Activated CD4-positive, alpha-beta T cell treated with anti-CD3 and anti-CD28 coated beads, Interleukin-2, amount 10 ng/mL, durations not matched to agents 7 days and 5 days (primary cell): ENCODE measurements at regions not wholly inside any gene's neighbourhood (a gene's known extent, or its start where the extent isn't known, plus 50 kb on each side); places are given as distances from the start of the nearest gene placed in this dataset.

Experiments
- CTCF ChIA-PET: fragments of 350-600 bp; sonication (Branson Sonifier 250); formaldehyde crosslinking; loops from one replicate; lab custom pipeline; 2021; ENCODE audit warnings: antibody characterized with exemption; lab: Charles Lee
- POLR2A ChIA-PET: fragments of 350-600 bp; sonication (Branson Sonifier 250); formaldehyde crosslinking; loops from one replicate; lab custom pipeline; 2021; ENCODE audit warnings: antibody characterized with exemption; lab: Charles Lee
- DNase-seq: peaks from one replicate; pipeline ENCODE4 v3.0.0-alpha.2; 2020
- H3K27ac Mint-ChIP-seq: one replicate; pipeline ENCODE4 v1.8.0; 2021; ENCODE audit warnings: mild to moderate bottlenecking, moderate library complexity, mixed read lengths
- H3K27me3 Mint-ChIP-seq: one replicate; pipeline ENCODE4 v1.8.0; 2021; ENCODE audit warnings: mixed read lengths
- H3K36me3 Mint-ChIP-seq: one replicate; pipeline ENCODE4 v1.8.0; 2021; ENCODE audit warnings: low read depth, mixed read lengths
- H3K4me1 Mint-ChIP-seq: one replicate; pipeline ENCODE4 v1.8.0; 2021; ENCODE audit warnings: mixed read lengths
- H3K4me3 Mint-ChIP-seq: one replicate; pipeline ENCODE4 v1.8.0; 2021; ENCODE audit warnings: mild to moderate bottlenecking, moderate library complexity, mixed read lengths
- H3K9me3 Mint-ChIP-seq: one replicate; pipeline ENCODE4 v1.8.0; 2021; ENCODE audit warnings: mixed read lengths

DNA sequence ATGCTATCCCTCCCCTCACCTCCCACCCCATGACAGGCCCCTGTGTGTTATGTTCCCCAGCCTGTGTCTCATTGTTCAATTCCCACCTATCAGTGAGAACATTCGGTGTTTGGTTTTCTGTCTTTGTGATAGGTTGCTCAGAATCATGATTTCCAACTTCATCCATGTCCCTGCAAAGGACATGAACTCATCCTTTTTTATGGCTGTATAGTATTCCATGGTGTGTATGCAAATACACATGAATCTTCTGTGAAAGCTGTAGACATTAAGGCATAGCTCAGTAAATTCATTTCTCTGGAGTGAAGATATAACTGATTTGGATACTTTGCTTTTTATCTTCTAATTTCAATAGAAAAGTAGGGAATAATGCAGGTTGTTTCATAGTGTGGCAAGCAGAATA lies 125.8 kb upstream of the C1QTNF9B start:
- Mint-ChIP-seq H3K27ac (no peak overlapping the region), H3K4me1 (peaks cover 6% of the 10 kb centered on the region), H3K9me3 (no peaks in the 10 kb centered on the region), H3K36me3 (no peaks in the 10 kb centered on the region), H3K27me3 (peaks cover 9% of the 10 kb centered on the region), H3K4me3 (no peak overlapping the region)
- ChIA-PET POLR2A (no interaction called here), CTCF (interaction anchor here (0.6 kb wide), 1 partner anchor 14 kb away, joined by 3 read pairs; no protein-coding TSS in a partner anchor)
- no peak for DNase-seq

DNA sequence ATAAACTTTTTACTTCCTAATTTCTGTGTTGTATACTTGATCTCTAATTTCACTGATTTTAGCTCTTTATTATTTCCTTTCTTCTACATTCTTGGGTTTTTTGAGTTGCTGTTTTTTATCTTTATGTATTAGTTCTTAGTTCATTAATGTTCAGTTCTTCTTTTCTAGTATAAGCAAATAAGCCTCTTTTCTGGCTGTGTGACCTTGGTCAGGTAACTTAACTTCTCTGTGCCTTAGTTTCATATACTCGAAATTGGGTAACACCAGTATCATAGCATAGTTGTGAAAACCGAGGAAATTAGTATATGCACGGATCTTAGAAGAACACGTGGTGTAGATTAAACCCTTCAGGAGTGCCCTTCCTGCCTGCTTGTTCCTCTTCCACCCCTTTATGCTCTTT lies 130.2 kb upstream of the C1QTNF9B start:
- DNase-seq = no peak
- CTCF ChIA-PET = no interaction called here
- Mint-ChIP-seq H3K27me3 (peaks cover 30% of the 10 kb centered on the region), H3K4me1 (peaks cover 4% of the 10 kb centered on the region), H3K9me3 (no peaks in the 10 kb centered on the region), H3K36me3 (no peaks in the 10 kb centered on the region), H3K27ac (no peak overlapping the region), H3K4me3 (no peak overlapping the region)
- POLR2A ChIA-PET = no interaction called here

DNA sequence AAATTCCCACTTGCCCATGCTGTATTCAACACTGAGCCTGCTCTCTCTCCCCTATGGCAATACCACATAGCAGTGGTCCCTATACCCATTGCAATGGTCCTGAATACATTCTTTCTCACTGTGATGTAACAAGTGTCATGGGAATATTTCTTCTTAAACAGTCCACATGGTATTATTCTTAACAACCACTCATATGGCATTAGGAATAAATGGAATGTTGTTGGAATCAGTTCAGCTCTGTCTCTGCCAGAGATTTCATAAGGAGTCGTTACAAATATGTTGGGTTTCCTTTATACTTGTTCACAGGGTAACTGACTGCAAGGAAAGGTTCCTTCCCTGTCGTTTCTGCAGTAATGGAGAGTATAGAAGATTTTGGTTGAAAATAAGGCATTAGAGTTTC lies 128.3 kb upstream of the SPATA13 start:
- ChIA-PET POLR2A (no interaction called here), CTCF (interaction anchor here (0.6 to 1.2 kb wide), 2 partner anchors 11 to 24 kb away, joined by 5 read pairs; no protein-coding TSS in a partner anchor)
- no peak for DNase-seq
- Mint-ChIP-seq H3K4me3 (no peak overlapping the region), H3K4me1 (no peaks in the 10 kb centered on the region), H3K27ac (no peak overlapping the region), H3K9me3 (no peaks in the 10 kb centered on the region), H3K36me3 (no peaks in the 10 kb centered on the region), H3K27me3 (peaks cover 36% of the 10 kb centered on the region)

DNA sequence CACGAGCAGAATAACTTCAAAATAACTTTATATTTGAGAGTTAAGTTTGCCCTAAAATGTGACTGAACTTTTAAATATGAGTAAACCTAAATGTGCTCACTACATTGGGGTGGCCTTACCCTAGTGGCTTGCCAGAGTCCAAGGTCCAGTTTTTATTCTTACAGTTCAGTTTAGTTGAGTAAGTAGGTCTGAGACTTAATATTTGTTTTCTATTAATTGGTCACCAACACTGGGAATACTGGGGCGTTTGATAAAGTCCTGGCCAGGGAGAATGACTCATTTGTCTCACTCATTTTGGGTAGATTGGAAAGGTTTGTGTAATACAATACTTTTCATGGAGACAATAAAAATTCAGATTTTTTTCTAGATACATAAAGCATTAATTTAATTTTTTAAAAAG lies 127.8 kb upstream of the SPATA13 start:
- Mint-ChIP-seq H3K4me3 (no peak overlapping the region), H3K27me3 (peaks cover 32% of the 10 kb centered on the region), H3K9me3 (no peaks in the 10 kb centered on the region), H3K36me3 (no peaks in the 10 kb centered on the region), H3K27ac (no peak overlapping the region), H3K4me1 (no peaks in the 10 kb centered on the region)
- DNase-seq = no peak
- ChIA-PET POLR2A (no interaction called here), CTCF (interaction anchor here (0.6 kb wide), 1 partner anchor 24 kb away, joined by 5 read pairs; no protein-coding TSS in a partner anchor)

DNA sequence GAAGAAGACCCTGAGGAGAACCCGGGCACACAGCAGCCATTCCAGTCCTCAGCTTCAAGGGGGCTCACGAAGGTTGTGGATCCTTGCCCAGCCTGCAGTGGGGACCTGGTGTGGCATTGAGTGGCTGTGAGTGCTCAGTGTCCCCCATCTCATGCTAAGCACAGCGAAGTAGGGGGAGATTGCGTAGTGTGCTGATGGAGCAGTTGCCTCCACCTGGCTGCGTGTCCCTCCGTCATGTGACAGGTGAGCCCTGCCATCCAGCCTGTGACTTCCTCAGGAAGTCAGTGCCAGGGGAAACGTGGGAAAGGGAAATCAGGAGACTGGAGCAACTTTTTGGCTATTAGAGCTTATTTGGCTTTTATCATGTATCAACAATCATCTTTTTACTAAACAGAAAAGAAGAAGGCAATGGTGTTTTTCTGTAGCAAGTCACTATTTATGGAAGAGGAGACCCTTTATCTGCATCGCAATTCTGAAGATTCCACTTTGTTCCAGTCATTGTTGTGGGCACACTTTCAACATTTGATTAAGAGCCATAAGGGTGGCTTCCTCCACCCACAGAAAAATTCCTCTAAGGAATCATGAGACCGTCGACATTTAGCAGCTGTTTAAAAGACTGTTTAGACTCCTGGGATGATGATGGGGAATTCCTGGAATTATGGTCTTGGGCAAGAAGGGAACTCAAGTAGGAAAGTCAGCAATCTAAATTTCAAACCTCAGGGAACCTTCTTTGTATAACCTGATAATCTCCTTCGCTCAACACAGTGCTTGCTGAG lies 126.8 kb upstream of the SPATA13 start:
- ChIA-PET POLR2A (no interaction called here), CTCF (interaction anchor here (0.8 kb wide), 1 partner anchor 20 kb away, joined by 3 read pairs; no protein-coding TSS in a partner anchor)
- Mint-ChIP-seq H3K27ac (no peak overlapping the region), H3K36me3 (no peaks in the 10 kb centered on the region), H3K9me3 (no peaks in the 10 kb centered on the region), H3K4me3 (no peak overlapping the region), H3K4me1 (peaks cover 6% of the 10 kb centered on the region), H3K27me3 (peaks cover 25% of the 10 kb centered on the region)
- DNase-seq = no peak

DNA sequence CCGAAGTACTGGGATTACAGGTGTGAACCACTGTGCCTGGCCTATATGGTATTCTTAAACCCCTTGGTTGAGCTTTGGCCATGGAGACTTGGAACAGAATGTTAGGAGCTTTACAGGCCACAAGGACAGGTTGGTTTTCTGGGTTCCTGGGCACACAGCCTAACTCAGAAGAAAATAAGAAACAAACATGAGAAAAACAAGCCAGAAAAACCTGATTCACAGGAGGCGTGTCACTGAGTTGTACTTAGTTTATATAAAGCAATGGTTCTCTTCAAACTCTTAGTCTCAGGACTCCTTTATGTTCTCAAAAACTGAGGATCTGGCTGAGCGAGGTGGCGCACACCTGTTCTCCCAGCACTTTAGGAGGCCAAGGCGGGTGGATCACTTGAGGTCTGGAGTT lies 125.1 kb upstream of the SPATA13 start:
- H3K4me1 Mint-ChIP-seq = peaks cover 17% of the 10 kb centered on the region

DNA sequence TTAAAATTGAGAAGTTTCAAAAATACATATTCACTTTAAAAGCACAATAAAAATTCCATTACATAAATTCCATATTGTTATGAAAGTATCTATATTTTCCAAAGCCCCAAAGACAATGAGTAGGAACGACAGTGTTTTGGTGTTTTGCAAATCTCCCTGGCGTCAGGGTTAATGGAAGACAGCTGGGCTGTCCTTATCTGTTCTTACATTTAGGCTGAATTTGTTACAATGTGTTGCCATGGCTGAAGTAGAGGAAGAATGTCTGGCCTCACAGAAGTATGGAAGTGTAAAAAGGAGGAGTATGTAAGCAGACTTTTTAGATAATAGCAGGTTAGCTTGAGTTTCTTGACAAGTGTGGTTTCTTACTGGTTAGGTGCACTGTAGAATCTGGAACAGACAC lies 124.4 kb upstream of the SPATA13 start:
- Mint-ChIP-seq H3K27me3 (peaks cover 16% of the 10 kb centered on the region), H3K27ac (no peak overlapping the region), H3K4me3 (no peak overlapping the region), H3K9me3 (no peaks in the 10 kb centered on the region), H3K36me3 (no peaks in the 10 kb centered on the region), H3K4me1 (peaks cover 17% of the 10 kb centered on the region)
- CTCF ChIA-PET = interaction anchor here (0.9 to 1.3 kb wide), 3 partner anchors 10 to 192 kb away, joined by 3 to 4 read pairs (median 3); no protein-coding TSS in a partner anchor
- POLR2A ChIA-PET = no interaction called here
- DNase-seq = no peak

More for the DNA sequence above, 125.1 kb upstream of the SPATA13 start:
- no peak for DNase-seq
- Mint-ChIP-seq H3K27me3 (peaks cover 19% of the 10 kb centered on the region), H3K9me3 (no peaks in the 10 kb centered on the region), H3K4me3 (no peak overlapping the region), H3K36me3 (no peaks in the 10 kb centered on the region), H3K27ac (no peak overlapping the region)
- POLR2A ChIA-PET = no interaction called here
- CTCF ChIA-PET = interaction anchor here (0.9 to 1.3 kb wide), 5 partner anchors 11 to 193 kb away, joined by 3 to 5 read pairs (median 3); no protein-coding TSS in a partner anchor

DNA sequence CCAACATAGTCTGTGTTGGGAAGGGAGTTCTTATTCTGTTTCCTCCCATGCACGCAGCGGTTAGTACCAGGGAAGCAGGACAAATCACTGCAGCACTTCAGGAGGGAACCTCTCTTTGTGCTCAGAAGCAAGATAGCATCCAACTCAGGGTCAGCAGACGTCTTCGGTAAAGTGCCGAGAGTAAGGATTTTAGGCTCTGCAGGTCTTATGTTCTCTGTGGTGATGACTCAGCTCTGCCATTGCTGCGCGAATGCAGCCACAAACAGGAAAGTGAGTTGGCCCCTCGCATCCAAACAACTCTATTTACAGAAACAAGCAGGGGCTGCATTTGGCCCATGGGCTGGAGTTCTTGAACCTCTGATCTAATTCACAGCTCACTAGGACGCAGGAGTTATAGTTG lies 122.1 kb upstream of the SPATA13 start:
- no peaks in the 10 kb centered on the region for H3K9me3 Mint-ChIP-seq
- ChIA-PET POLR2A (no interaction called here), CTCF (interaction anchor here (1.0 to 1.4 kb wide), 2 partner anchors 18 to 190 kb away, joined by 5 to 6 read pairs; no protein-coding TSS in a partner anchor)
- no peak overlapping the region for H3K27ac Mint-ChIP-seq
- DNase-seq = peak; percentile 41
- H3K4me1 Mint-ChIP-seq = peaks cover 17% of the 10 kb centered on the region
- peaks cover 7% of the 10 kb centered on the region for H3K27me3 Mint-ChIP-seq
- no peaks in the 10 kb centered on the region for H3K36me3 Mint-ChIP-seq
- no peak overlapping the region for H3K4me3 Mint-ChIP-seq

DNA sequence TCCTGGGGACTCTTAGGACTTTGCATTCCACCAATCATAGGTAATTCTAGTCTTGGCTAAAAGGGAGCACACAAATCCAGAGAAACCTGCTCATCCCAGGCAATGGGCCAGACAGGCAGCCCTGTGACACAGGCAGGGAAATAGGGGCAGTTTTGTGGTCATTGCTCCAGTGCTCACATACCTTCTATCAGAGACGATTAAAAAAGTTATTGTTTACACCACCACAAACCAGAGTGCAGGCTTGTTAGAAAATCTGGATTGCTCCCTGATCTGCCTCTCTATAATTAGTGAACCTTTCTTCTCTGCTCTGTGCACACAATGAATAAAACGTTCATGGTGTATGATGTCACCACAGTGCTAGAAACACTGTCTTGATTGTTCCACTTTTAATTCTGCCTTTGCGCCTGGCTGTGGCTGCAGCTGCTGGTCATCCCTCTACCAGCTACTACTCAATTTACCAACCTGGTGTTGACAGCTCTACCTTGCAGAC lies 121.6 kb upstream of the SPATA13 start:
- H3K4me1 Mint-ChIP-seq = peaks cover 17% of the 10 kb centered on the region
- H3K27me3 Mint-ChIP-seq = peaks cover 4% of the 10 kb centered on the region
- DNase-seq = no peak
- CTCF ChIA-PET = interaction anchor here (0.8 to 1.7 kb wide), 4 partner anchors 14 to 206 kb away, joined by 3 to 6 read pairs (median 6); no protein-coding TSS in a partner anchor
- H3K27ac Mint-ChIP-seq = no peak overlapping the region
- no peaks in the 10 kb centered on the region for H3K36me3 Mint-ChIP-seq
- H3K9me3 Mint-ChIP-seq = no peaks in the 10 kb centered on the region
- POLR2A ChIA-PET = no interaction called here
- no peak overlapping the region for H3K4me3 Mint-ChIP-seq

DNA sequence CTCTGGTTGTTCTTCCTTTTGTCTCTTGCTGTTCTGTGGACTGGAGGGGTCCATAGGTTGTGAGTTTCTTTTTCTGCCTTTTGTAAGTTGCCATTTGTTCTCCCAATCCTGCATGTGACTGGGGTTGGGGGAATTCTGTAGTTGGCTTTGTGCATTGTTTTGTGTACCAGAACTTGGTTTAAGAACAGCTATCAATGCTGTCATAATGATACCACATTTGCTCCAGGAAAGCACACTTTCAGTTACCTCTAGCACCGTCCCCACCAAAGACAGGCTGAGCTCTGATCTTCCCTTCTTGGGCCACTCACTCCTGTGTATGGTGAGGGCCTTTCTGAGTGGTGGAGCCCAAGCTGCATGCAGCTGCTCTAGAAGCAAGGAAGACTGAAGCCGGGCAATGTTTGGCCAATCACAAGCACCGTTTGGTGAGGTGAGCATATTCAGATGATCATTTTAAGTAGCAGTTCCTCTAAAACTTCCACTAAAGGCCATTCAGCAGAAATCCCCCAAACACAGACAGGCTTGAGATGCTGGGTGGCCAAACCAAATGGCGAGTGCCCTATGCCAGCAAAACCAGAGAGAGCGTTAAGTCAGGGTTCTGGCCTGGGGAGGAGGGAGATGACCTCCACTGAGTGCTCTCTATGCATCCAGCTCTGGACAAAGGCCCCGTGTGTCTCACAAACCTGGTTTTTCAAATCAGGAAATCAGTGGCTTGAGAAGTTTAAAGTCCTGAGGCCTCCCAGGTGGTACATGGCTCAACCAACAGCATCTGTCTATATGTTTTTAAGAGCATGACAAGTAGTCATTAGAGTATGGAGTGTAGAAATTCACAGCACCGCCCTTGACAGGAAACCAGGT lies 120.7 kb upstream of the SPATA13 start:
- H3K4me3 Mint-ChIP-seq = no peak overlapping the region
- no peaks in the 10 kb centered on the region for H3K36me3 Mint-ChIP-seq
- H3K27me3 Mint-ChIP-seq = peaks cover 2% of the 10 kb centered on the region
- POLR2A ChIA-PET = no interaction called here
- CTCF ChIA-PET = interaction anchor here (0.8 to 1.7 kb wide), 2 partner anchors 13 to 205 kb away, joined by 3 to 6 read pairs; no protein-coding TSS in a partner anchor
- DNase-seq = no peak
- H3K9me3 Mint-ChIP-seq = no peaks in the 10 kb centered on the region
- no peak overlapping the region for H3K27ac Mint-ChIP-seq
- peaks cover 17% of the 10 kb centered on the region for H3K4me1 Mint-ChIP-seq

DNA sequence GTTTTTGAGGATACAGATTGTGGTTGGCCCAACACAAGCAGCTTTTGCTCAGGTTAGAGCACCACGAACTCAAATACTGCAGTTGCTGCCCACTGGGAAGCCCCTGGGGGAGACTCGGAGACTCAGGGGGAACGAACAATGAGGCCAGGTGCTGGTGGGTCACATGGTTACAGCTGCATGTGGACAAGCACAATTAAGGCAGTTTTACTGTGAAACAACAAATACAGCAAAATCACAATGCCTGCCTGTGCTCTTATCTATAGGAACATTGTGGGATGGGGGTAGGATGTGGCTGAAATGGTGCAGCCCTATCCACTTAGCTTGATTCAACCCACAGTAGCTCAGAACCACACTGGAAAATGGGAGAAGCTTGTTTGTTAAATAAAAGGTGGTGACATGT lies 119.7 kb upstream of the SPATA13 start:
- CTCF ChIA-PET = interaction anchor here (0.5 kb wide), 1 partner anchor 648 kb away, joined by 5 read pairs; no protein-coding TSS in a partner anchor
- Mint-ChIP-seq H3K9me3 (no peaks in the 10 kb centered on the region), H3K4me1 (peaks cover 17% of the 10 kb centered on the region)

DNA sequence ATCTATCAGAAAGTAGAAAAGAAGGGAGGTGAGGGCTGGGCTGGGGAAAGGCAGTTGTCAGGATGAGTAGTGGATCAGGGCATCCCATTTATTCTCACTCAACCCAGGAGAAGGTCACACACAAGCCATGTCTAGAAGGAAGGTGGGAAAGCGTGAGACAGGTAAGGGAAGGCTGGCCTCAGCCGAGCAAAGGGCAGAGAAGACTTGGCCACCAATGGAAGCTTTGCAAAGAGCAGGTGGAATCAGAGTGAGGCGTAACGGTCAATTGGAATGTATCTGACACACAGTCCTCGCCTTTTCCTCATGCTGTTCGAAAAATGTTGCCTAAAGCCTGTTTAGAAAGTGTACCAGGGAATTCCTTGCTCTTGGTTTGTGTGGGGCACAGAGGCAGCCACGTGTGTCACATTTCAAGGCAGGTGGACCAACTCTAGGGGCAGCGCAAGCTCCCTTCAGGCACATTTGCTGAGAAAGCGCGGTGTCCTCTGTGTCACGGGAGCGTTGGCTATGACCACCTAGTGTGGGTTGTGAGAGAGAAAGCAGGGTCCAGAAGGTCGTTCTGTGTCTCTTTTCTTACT lies 118.8 kb upstream of the SPATA13 start:
- Mint-ChIP-seq H3K36me3 (no peaks in the 10 kb centered on the region), H3K4me3 (no peak overlapping the region), H3K27ac (no peak overlapping the region), H3K4me1 (peaks cover 17% of the 10 kb centered on the region), H3K27me3 (peaks cover 2% of the 10 kb centered on the region), H3K9me3 (peaks cover 8% of the 10 kb centered on the region)
- ChIA-PET POLR2A (no interaction called here), CTCF (interaction anchor here (0.6 to 1.5 kb wide), 3 partner anchors 160 to 187 kb away, joined by 3 to 5 read pairs (median 3); no protein-coding TSS in a partner anchor)
- no peak for DNase-seq

More for the DNA sequence above, 119.7 kb upstream of the SPATA13 start:
- POLR2A ChIA-PET = no interaction called here
- no peaks in the 10 kb centered on the region for H3K36me3 Mint-ChIP-seq
- H3K27ac Mint-ChIP-seq = no peak overlapping the region
- no peak overlapping the region for H3K4me3 Mint-ChIP-seq
- no peak for DNase-seq
- H3K27me3 Mint-ChIP-seq = peaks cover 4% of the 10 kb centered on the region
